ENCODE measurements at regions not wholly inside any gene's neighbourhood (a gene's known extent, or its start where the extent isn't known, plus 50 kb on each side); places are given as distances from the start of the nearest gene placed in this dataset.

- Histone ChIP-seq H3K4me1 (ENCODE audit: low read depth) (no peaks in the 10 kb centered on the region), H3K27ac (no peak overlapping the region), H3K4me3 (no peak overlapping the region), H3K9me3 (ENCODE audit: low read depth) (no peaks in the 10 kb centered on the region), H3K27me3 (no peaks in the 10 kb centered on the region), H3K36me3 (no peaks in the 10 kb centered on the region)
- TF ChIP-seq CTCF (IDR thresholded peaks at IDR 0.05; ENCODE audit: low read depth, low read length): no peak
- no peak for DNase-seq (ENCODE audit: low read depth in 1 of 2, low spot score in 1 of 2)
Measured at GRCh38 chr5:18334949-18335348, 700.7 kb downstream of the TAF11L14 start.

- no peaks in the 10 kb centered on the region for H3K4me1 ChIP-seq (ENCODE audit: low read depth)
- no peak overlapping the region for H3K27ac ChIP-seq
- no peaks in the 10 kb centered on the region for H3K9me3 ChIP-seq (ENCODE audit: low read depth)
- H3K4me3 ChIP-seq: no peak overlapping the region
- H3K27me3 ChIP-seq: no peaks in the 10 kb centered on the region
- TF ChIP-seq CTCF (IDR thresholded peaks at IDR 0.05; ENCODE audit: low read depth, low read length): no peak
- DNase-seq (ENCODE audit: low read depth in 1 of 2, low spot score in 1 of 2): no peak
- H3K36me3 ChIP-seq: no peaks in the 10 kb centered on the region
Measured at GRCh38 chr5:18354828-18355227, 720.6 kb downstream of the TAF11L14 start.

- no peak for DNase-seq (ENCODE audit: low read depth in 1 of 2, low spot score in 1 of 2)
- Histone ChIP-seq H3K27ac (no peak overlapping the region), H3K27me3 (no peaks in the 10 kb centered on the region), H3K4me3 (no peak overlapping the region), H3K9me3 (ENCODE audit: low read depth) (no peaks in the 10 kb centered on the region), H3K4me1 (ENCODE audit: low read depth) (no peaks in the 10 kb centered on the region), H3K36me3 (no peaks in the 10 kb centered on the region)
- no peak for TF ChIP-seq CTCF (IDR thresholded peaks at IDR 0.05; ENCODE audit: low read depth, low read length)
Measured at GRCh38 chr5:18357486-18357885, 723.2 kb downstream of the TAF11L14 start.

- no peak overlapping the region for H3K4me3 ChIP-seq
- TF ChIP-seq CTCF (IDR thresholded peaks at IDR 0.05; ENCODE audit: low read depth, low read length): no peak
- no peak overlapping the region for H3K27ac ChIP-seq
- H3K36me3 ChIP-seq: no peaks in the 10 kb centered on the region
- no peak for DNase-seq (ENCODE audit: low read depth in 1 of 2, low spot score in 1 of 2)
- no peaks in the 10 kb centered on the region for H3K27me3 ChIP-seq
- no peaks in the 10 kb centered on the region for H3K9me3 ChIP-seq (ENCODE audit: low read depth)
- no peaks in the 10 kb centered on the region for H3K4me1 ChIP-seq (ENCODE audit: low read depth)
Measured at GRCh38 chr5:18366234-18366633, 732.0 kb downstream of the TAF11L14 start.

GRCh38 chr5:18370531-18370930 is 736.3 kb downstream of the TAF11L14 start:
- Histone ChIP-seq H3K9me3 (ENCODE audit: low read depth) (no peaks in the 10 kb centered on the region), H3K27ac (no peak overlapping the region), H3K27me3 (no peaks in the 10 kb centered on the region), H3K4me1 (ENCODE audit: low read depth) (no peaks in the 10 kb centered on the region), H3K4me3 (no peak overlapping the region), H3K36me3 (no peaks in the 10 kb centered on the region)
- TF ChIP-seq CTCF (IDR thresholded peaks at IDR 0.05; ENCODE audit: low read depth, low read length): no peak
- no peak for DNase-seq (ENCODE audit: low read depth in 1 of 2, low spot score in 1 of 2)

- Histone ChIP-seq H3K4me1 (ENCODE audit: low read depth) (no peaks in the 10 kb centered on the region), H3K27ac (no peak overlapping the region), H3K27me3 (no peaks in the 10 kb centered on the region), H3K9me3 (ENCODE audit: low read depth) (no peaks in the 10 kb centered on the region), H3K36me3 (no peaks in the 10 kb centered on the region), H3K4me3 (no peak overlapping the region)
- DNase-seq (ENCODE audit: low read depth in 1 of 2, low spot score in 1 of 2): no peak
- TF ChIP-seq CTCF (IDR thresholded peaks at IDR 0.05; ENCODE audit: low read depth, low read length): no peak
Measured at GRCh38 chr5:18375641-18376040, 741.4 kb downstream of the TAF11L14 start.

Data from cardiac muscle cell (in vitro differentiated cells and primary cell).